ENCODE measurements at regions not wholly inside any gene's neighbourhood (a gene's known extent, or its start where the extent isn't known, plus 50 kb on each side); places are given as distances from the start of the nearest gene placed in this dataset.
A peak's percentile ranks its signal among the peaks of the same experiment; 100 is the strongest.

- Histone ChIP-seq H3K27me3 (ENCODE audit: low read depth, low read length) (peaks cover 48% of the 10 kb centered on the region), H3K27ac (ENCODE audit: low read length) (no peak overlapping the region), H3K4me1 (ENCODE audit: low read length) (peaks cover 13% of the 10 kb centered on the region), H3K4me2 (ENCODE audit: low read length) (peak overlapping the region; percentile 87), H3K4me3 (ENCODE audit: low read length) (peak overlapping the region; percentile 51), H3K9me3 (ENCODE audit: insufficient read depth, low read length) (no peaks in the 10 kb centered on the region), H3K36me3 (replicated peaks; ENCODE audit: low read depth, low read length) (no peaks in the 10 kb centered on the region), H4K20me1 (ENCODE audit: insufficient read depth, low read length) (no peaks in the 10 kb centered on the region), H2AFZ (ENCODE audit: low read depth, low read length) (peak overlapping the region; percentile 75; the same call in 1 of the 2 replicates), H3K79me2 (ENCODE audit: low read length) (no peaks in the 10 kb centered on the region), H3K9ac (ENCODE audit: low read length) (peak overlapping the region; percentile 27; the same call in 1 of the 2 replicates)
- TF ChIP-seq, protein P1, sequence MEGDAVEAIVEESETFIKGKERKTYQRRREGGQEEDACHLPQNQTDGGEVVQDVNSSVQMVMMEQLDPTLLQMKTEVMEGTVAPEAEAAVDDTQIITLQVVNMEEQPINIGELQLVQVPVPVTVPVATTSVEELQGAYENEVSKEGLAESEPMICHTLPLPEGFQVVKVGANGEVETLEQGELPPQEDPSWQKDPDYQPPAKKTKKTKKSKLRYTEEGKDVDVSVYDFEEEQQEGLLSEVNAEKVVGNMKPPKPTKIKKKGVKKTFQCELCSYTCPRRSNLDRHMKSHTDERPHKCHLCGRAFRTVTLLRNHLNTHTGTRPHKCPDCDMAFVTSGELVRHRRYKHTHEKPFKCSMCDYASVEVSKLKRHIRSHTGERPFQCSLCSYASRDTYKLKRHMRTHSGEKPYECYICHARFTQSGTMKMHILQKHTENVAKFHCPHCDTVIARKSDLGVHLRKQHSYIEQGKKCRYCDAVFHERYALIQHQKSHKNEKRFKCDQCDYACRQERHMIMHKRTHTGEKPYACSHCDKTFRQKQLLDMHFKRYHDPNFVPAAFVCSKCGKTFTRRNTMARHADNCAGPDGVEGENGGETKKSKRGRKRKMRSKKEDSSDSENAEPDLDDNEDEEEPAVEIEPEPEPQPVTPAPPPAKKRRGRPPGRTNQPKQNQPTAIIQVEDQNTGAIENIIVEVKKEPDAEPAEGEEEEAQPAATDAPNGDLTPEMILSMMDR (IDR thresholded peaks at IDR 0.05; ENCODE audit: low read depth, low read length): no peak
These were observed 107.4 kb upstream of the MED13L start for GRCh38 chr12:116384691-116385485.

DNA sequence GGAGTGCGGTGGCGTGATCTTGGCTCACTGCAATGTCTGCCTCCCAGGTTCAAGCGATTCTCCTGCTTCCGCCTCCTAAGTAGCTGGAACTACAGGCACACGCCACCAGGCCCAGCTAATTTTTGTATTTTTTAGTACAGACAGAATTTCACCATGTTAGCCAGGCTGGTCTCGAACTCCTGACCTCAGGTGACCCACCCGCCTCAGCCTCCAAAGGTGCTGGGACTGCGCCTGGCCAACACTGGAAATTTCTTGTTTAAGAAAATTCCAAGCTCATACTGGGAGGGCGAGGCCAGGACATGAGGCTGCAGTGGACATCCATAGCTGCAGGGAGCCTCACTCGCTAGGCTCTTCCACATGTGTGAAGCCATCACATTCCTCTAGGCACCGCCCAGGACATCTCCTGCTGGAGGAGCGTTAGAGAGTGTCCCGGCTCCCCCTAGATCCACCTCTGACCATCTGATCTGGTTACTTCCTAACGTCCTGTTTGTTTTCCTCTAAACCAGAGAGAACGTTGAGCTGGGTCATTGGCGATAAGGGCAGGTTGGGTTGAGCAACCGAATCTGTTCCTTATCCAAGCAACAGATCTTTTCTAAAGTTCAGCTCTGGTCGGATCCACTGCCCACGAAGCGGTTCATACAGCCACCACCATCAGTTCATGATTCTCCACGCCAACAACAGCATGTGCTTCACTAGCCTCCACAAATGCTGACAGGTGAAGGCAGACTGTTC lies 108.2 kb upstream of the MED13L start:
- H4K20me1 ChIP-seq (ENCODE audit: insufficient read depth, low read length): no peaks in the 10 kb centered on the region
- no peak overlapping the region for H3K9ac ChIP-seq (ENCODE audit: low read length)
- no peak overlapping the region for H3K27ac ChIP-seq (ENCODE audit: low read length)
- H3K9me3 ChIP-seq (ENCODE audit: insufficient read depth, low read length): no peaks in the 10 kb centered on the region
- peaks cover 13% of the 10 kb centered on the region for H3K4me1 ChIP-seq (ENCODE audit: low read length)
- TF ChIP-seq, protein P1 (IDR thresholded peaks at IDR 0.05; ENCODE audit: low read depth, low read length): no peak
- TF ChIP-seq EZH2phosphoT487 (IDR thresholded peaks at IDR 0.05; ENCODE audit: low read depth): no peak
- no peaks in the 10 kb centered on the region for H3K79me2 ChIP-seq (ENCODE audit: low read length)
- H3K4me3 ChIP-seq (ENCODE audit: low read length): no peak overlapping the region
- no peaks in the 10 kb centered on the region for H3K36me3 ChIP-seq (replicated peaks; ENCODE audit: low read depth, low read length)
- no peak overlapping the region for H2AFZ ChIP-seq (ENCODE audit: low read depth, low read length)
- H3K4me2 ChIP-seq (ENCODE audit: low read length): peak overlapping the region; percentile 87; the same call in 1 of the 2 replicates
- H3K27me3 ChIP-seq (ENCODE audit: low read depth, low read length): peaks cover 48% of the 10 kb centered on the region

DNA sequence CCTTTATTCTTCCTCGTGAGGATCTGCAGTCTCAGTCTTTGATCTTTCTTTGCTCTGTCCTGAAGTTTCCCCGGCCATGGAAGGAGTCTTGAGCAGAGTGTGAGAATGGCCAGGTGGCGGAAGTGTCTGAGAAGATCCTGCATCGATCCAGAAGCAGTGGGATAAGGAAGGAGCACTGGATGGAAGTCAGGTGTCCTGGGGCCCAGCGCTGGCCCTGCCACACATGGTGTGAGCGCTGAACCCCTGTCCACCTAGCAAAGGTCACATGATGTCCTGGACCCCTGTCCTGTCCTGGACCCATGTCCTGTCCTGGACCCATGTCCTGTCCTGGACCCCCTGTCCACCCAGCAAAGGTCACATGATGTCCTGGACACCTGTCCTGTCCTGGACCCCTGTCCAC lies 111.8 kb upstream of the MED13L start:
- H3K27ac ChIP-seq (ENCODE audit: low read length): no peak overlapping the region
- no peak overlapping the region for H3K4me2 ChIP-seq (ENCODE audit: low read length)
- H3K36me3 ChIP-seq (replicated peaks; ENCODE audit: low read depth, low read length): no peaks in the 10 kb centered on the region
- H4K20me1 ChIP-seq (ENCODE audit: insufficient read depth, low read length): no peaks in the 10 kb centered on the region
- no peaks in the 10 kb centered on the region for H3K79me2 ChIP-seq (ENCODE audit: low read length)
- TF ChIP-seq, protein P1 (IDR thresholded peaks at IDR 0.05; ENCODE audit: low read depth, low read length): no peak
- no peak for TF ChIP-seq EZH2phosphoT487 (IDR thresholded peaks at IDR 0.05; ENCODE audit: low read depth)
- H3K4me1 ChIP-seq (ENCODE audit: low read length): peaks cover 13% of the 10 kb centered on the region
- H3K9ac ChIP-seq (ENCODE audit: low read length): no peak overlapping the region
- peaks cover 22% of the 10 kb centered on the region for H3K27me3 ChIP-seq (ENCODE audit: low read depth, low read length)
- H3K4me3 ChIP-seq (ENCODE audit: low read length): no peak overlapping the region
- H3K9me3 ChIP-seq (ENCODE audit: insufficient read depth, low read length): no peaks in the 10 kb centered on the region
- H2AFZ ChIP-seq (ENCODE audit: low read depth, low read length): no peak overlapping the region

DNA sequence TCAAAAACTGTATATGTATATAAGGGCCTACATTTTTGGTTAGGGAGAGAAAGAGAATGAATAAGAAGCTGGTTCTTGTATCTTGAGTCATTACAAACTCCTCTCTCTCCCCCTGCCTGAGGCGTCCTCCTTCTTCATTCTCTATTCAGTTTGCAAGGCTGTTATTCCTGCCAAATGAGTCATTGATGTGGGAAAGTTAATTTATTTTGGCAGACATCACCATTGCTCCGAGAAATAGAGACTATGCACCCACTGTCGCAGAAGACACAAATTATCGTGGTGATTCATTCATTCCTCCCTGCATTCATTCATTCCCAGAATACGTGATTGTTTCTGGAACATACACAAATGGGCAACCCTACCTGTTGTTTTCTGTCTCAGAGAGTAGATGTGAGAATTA lies 112.5 kb upstream of the MED13L start:
- TF ChIP-seq, protein P1 (IDR thresholded peaks at IDR 0.05; ENCODE audit: low read depth, low read length): no peak
- no peak for TF ChIP-seq EZH2phosphoT487 (IDR thresholded peaks at IDR 0.05; ENCODE audit: low read depth)
- H3K4me1 ChIP-seq (ENCODE audit: low read length): peaks cover 7% of the 10 kb centered on the region
- no peak overlapping the region for H3K4me3 ChIP-seq (ENCODE audit: low read length)
- H3K9me3 ChIP-seq (ENCODE audit: insufficient read depth, low read length): no peaks in the 10 kb centered on the region
- no peak overlapping the region for H3K27ac ChIP-seq (ENCODE audit: low read length)
- no peaks in the 10 kb centered on the region for H3K79me2 ChIP-seq (ENCODE audit: low read length)
- H3K27me3 ChIP-seq (ENCODE audit: low read depth, low read length): peaks cover 19% of the 10 kb centered on the region; the same call in 1 of the 2 replicates
- no peak overlapping the region for H2AFZ ChIP-seq (ENCODE audit: low read depth, low read length)
- H3K9ac ChIP-seq (ENCODE audit: low read length): no peak overlapping the region
- no peaks in the 10 kb centered on the region for H4K20me1 ChIP-seq (ENCODE audit: insufficient read depth, low read length)
- H3K36me3 ChIP-seq (replicated peaks; ENCODE audit: low read depth, low read length): no peaks in the 10 kb centered on the region
- no peak overlapping the region for H3K4me2 ChIP-seq (ENCODE audit: low read length)

All from OCI-LY3 (cell line).